VCaP (cell line): ENCODE measurements at regions not wholly inside any gene's neighbourhood (a gene's known extent, or its start where the extent isn't known, plus 50 kb on each side); places are given as distances from the start of the nearest gene placed in this dataset.
A peak's percentile ranks its signal among the peaks of the same experiment; 100 is the strongest.
"Not testable (repeated sequence)": the region's sequence is repeated elsewhere in the genome, so short reads cannot be mapped to it uniquely, and the experiment has no call there.

Experiments used
- H3K27ac ChIP-seq: fragments of 450-650 bp; 2 replicates; pipeline ENCODE4 v1.5.1; 2017
- CTCF ChIP-seq: fragments of 450-650 bp; conservative IDR thresholded peaks from 2 replicates; pipeline ENCODE4 v1.5.1; 2017; ENCODE audit warnings: mild to moderate bottlenecking, moderate library complexity

GRCh38 chr11:86144846-86145245 is 76.0 kb upstream of the PICALM start:
- no peak for TF ChIP-seq CTCF
- peak overlapping the region; percentile 32; the same call in 1 of the 2 replicates for H3K27ac ChIP-seq

- not testable (repeated sequence) for H3K27ac ChIP-seq
These were observed 75.2 kb upstream of the PICALM start for GRCh38 chr11:86144087-86144486.

- no peak for TF ChIP-seq CTCF
These were observed 74.5 kb upstream of the PICALM start for GRCh38 chr11:86143087-86144030.

GRCh38 chr11:86142170-86142569 is 73.3 kb upstream of the PICALM start:
- TF ChIP-seq CTCF = no peak
- no peak overlapping the region for H3K27ac ChIP-seq

More at GRCh38 chr11:86143087-86144030, 74.5 kb upstream of the PICALM start:
- no peak overlapping the region for H3K27ac ChIP-seq

- H3K27ac ChIP-seq = no peak overlapping the region
- TF ChIP-seq CTCF = no peak
These were observed 72.8 kb upstream of the PICALM start for GRCh38 chr11:86141727-86142126.

GRCh38 chr11:86140334-86140990 is 71.6 kb upstream of the PICALM start:
- H3K27ac ChIP-seq = no peak overlapping the region
- no peak for TF ChIP-seq CTCF

GRCh38 chr11:86138958-86139357 is 70.1 kb upstream of the PICALM start:
- H3K27ac ChIP-seq = no peak overlapping the region
- no peak for TF ChIP-seq CTCF
